IMR-90 (cell line): ENCODE measurements at regions not wholly inside any gene's neighbourhood (a gene's known extent, or its start where the extent isn't known, plus 50 kb on each side); places are given as distances from the start of the nearest gene placed in this dataset.

Source experiments
- ATAC-seq: fragments of 200-7000 bp; cut with Tn5 transposase; 2 replicates; pipeline ENCODE4 v1.9.1; 2020; ENCODE audit warnings: low read depth, mild to moderate bottlenecking, moderate library complexity
- BruUV-seq: library from RNA; stranded (reverse); fragments of 400-500 nt; replicated peaks from 2 replicates; lab custom pipeline; 2021; lab: Mats Ljungman, UMichigan
- CTCF ChIA-PET: fragments of 300-600 bp; formaldehyde crosslinking; extraction: SDS; loops from one replicate; lab custom pipeline; 2021; ENCODE audit warnings: antibody characterized with exemption; lab: Yijun Ruan, JAX
- POLR2A ChIA-PET: fragments of 300-600 bp; sonication (Branson Sonifier 250); formaldehyde crosslinking; loops from one replicate; lab custom pipeline; 2022; ENCODE audit warnings: antibody characterized with exemption; ENCODE audit not compliant: unreplicated experiment; lab: Charles Lee
- DNase-seq: peaks from one replicate; pipeline ENCODE4 v3.0.0; 2013
- H2AFZ ChIP-seq: replicated peaks from 2 replicates; pipeline ENCODE3; 2013; ENCODE audit warnings: low read length, mild to moderate bottlenecking; ENCODE audit not compliant: poor library complexity
- H2AK5ac ChIP-seq: 2 replicates; pipeline ENCODE4 v1.6.1; 2013; ENCODE audit warnings: low read depth, low read length, inconsistent platforms
- H2AK9ac ChIP-seq: replicated peaks from 2 replicates; pipeline ENCODE3; 2013; ENCODE audit warnings: mild to moderate bottlenecking, low read depth, low read length, moderate library complexity; ENCODE audit not compliant: poor library complexity
- H2BK120ac ChIP-seq: 2 replicates; pipeline ENCODE4 v1.6.1; 2013; ENCODE audit warnings: low read depth, low read length, inconsistent platforms
- H2BK15ac ChIP-seq: 3 replicates; pipeline ENCODE4 v1.6.1; 2013; ENCODE audit warnings: low read depth, low read length, inconsistent platforms
- H2BK20ac ChIP-seq: 2 replicates; pipeline ENCODE4 v1.6.1; 2013; ENCODE audit warnings: low read depth, mild to moderate bottlenecking, inconsistent platforms, low read length, moderate library complexity
- H2BK5ac ChIP-seq: 2 replicates; pipeline ENCODE4 v1.6.1; 2013; ENCODE audit warnings: mild to moderate bottlenecking, low read depth, low read length, inconsistent platforms; ENCODE audit not compliant: poor library complexity, severe bottlenecking
- H3K14ac ChIP-seq: replicated peaks from 2 replicates; pipeline ENCODE4 v1.6.1; 2013; ENCODE audit warnings: low read depth, low read length, inconsistent platforms
- H3K18ac ChIP-seq: 2 replicates; pipeline ENCODE4 v1.6.1; 2013; ENCODE audit warnings: low read depth, low read length, control low read depth
- H3K23ac ChIP-seq: 2 replicates; pipeline ENCODE4 v1.6.1; 2013; ENCODE audit warnings: low read depth, low read length, inconsistent platforms
- H3K27ac ChIP-seq: 2 replicates; pipeline ENCODE4 v1.5.1; 2013; ENCODE audit warnings: mild to moderate bottlenecking, control low read depth, low read length; ENCODE audit not compliant: insufficient read depth
- H3K27me3 ChIP-seq: 2 replicates; pipeline ENCODE4 v1.6.1; 2013; ENCODE audit warnings: low read length; ENCODE audit not compliant: control insufficient read depth, insufficient read depth
- H3K36me3 ChIP-seq: 2 replicates; pipeline ENCODE4 v1.6.1; 2013; ENCODE audit warnings: low read length, mixed read lengths; ENCODE audit not compliant: control insufficient read depth, insufficient read depth
- H3K4ac ChIP-seq: 2 replicates; pipeline ENCODE4 v1.6.1; 2013; ENCODE audit warnings: low read depth, low read length, inconsistent platforms
- H3K4me1 ChIP-seq: 2 replicates; pipeline ENCODE4 v1.6.1; 2013; ENCODE audit warnings: low read length, mixed read lengths; ENCODE audit not compliant: control insufficient read depth, insufficient read depth
- H3K4me2 ChIP-seq: 2 replicates; pipeline ENCODE4 v1.6.1; 2013; ENCODE audit warnings: low read depth, mild to moderate bottlenecking, control low read depth, low read length, moderate library complexity
- H3K4me3 ChIP-seq: 2 replicates; pipeline ENCODE4 v1.5.1; 2013; ENCODE audit warnings: low read depth, mild to moderate bottlenecking, control low read depth, low read length, moderate library complexity; ENCODE audit not compliant: insufficient read depth
- H3K56ac ChIP-seq: 2 replicates; pipeline ENCODE4 v1.6.1; 2013; ENCODE audit warnings: low read length, inconsistent platforms; ENCODE audit not compliant: insufficient read depth; ENCODE audit errors: extremely low read depth
- H3K79me1 ChIP-seq, 2 experiments: 2 replicates each; pipeline ENCODE4 v1.6.1; 2013; ENCODE audit warnings: low read length in 2 of 2, inconsistent platforms in 1 of 2, low read depth in 1 of 2
- H3K9ac ChIP-seq: 2 replicates; pipeline ENCODE4 v1.6.1; 2013; ENCODE audit warnings: low read depth, low read length, control low read depth
- H3K9me1 ChIP-seq: 2 replicates; pipeline ENCODE4 v1.6.1; 2013; ENCODE audit warnings: low read length, inconsistent platforms; ENCODE audit not compliant: insufficient read depth
- H3K9me3 ChIP-seq: 2 replicates; pipeline ENCODE4 v1.6.1; 2013; ENCODE audit warnings: low read length; ENCODE audit not compliant: control insufficient read depth, insufficient read depth
- H4K20me1 ChIP-seq: 2 replicates; pipeline ENCODE4 v1.6.1; 2013; ENCODE audit warnings: low read length, inconsistent platforms; ENCODE audit not compliant: insufficient read depth
- H4K5ac ChIP-seq: 2 replicates; pipeline ENCODE4 v1.6.1; 2013; ENCODE audit warnings: mild to moderate bottlenecking, low read depth, low read length, control low read depth
- H4K8ac ChIP-seq, 2 experiments: 2 replicates each; pipeline ENCODE4 v1.6.1; 2013; ENCODE audit warnings: low read depth in 2 of 2, low read length in 2 of 2, control low read depth in 1 of 2, inconsistent platforms in 1 of 2
- H4K91ac ChIP-seq: 2 replicates; pipeline ENCODE4 v1.6.1; 2013; ENCODE audit warnings: low read depth, low read length, inconsistent platforms; ENCODE audit not compliant: insufficient read depth
- BHLHE40 ChIP-seq: fragments of 150-350 bp; IDR thresholded peaks from 2 replicates; pipeline ENCODE4 v1.6.1; 2016; ENCODE audit warnings: mild to moderate bottlenecking, low read depth, low read length
- CEBPB ChIP-seq: IDR thresholded peaks from 2 replicates; pipeline ENCODE4 v1.6.1; 2012; ENCODE audit warnings: low read depth, low read length, improper control_type of control experiment
- CHD1 ChIP-seq: IDR thresholded peaks from 2 replicates; pipeline ENCODE4 v1.6.1; 2012; ENCODE audit warnings: low read depth, low read length, improper control_type of control experiment
- CTCF ChIP-seq: conservative IDR thresholded peaks from 2 replicates; pipeline ENCODE4 v1.5.1; 2012; ENCODE audit warnings: mild to moderate bottlenecking, low read depth, low read length, improper control_type of control experiment
- ELK1 ChIP-seq: fragments of 150-350 bp; IDR thresholded peaks from 2 replicates; pipeline ENCODE4 v1.6.1; 2016; ENCODE audit warnings: low read depth, mild to moderate bottlenecking, low read length, moderate library complexity, borderline replicate concordance
- FOS ChIP-seq: fragments of 150-350 bp; IDR thresholded peaks from 2 replicates; pipeline ENCODE4 v1.6.1; 2016; ENCODE audit warnings: low read depth, low read length
- MAFK ChIP-seq: IDR thresholded peaks from 2 replicates; pipeline ENCODE4 v1.6.1; 2012; ENCODE audit warnings: low read depth, low read length, improper control_type of control experiment
- MAZ ChIP-seq: IDR thresholded peaks from 2 replicates; pipeline ENCODE4 v1.6.1; 2012; ENCODE audit warnings: low read depth, mild to moderate bottlenecking, low read length, improper control_type of control experiment, moderate library complexity, borderline replicate concordance
- MXI1 ChIP-seq: IDR thresholded peaks from 2 replicates; pipeline ENCODE4 v1.6.1; 2012; ENCODE audit warnings: low read depth, mild to moderate bottlenecking, low read length, moderate library complexity, borderline replicate concordance
- NFE2L2 ChIP-seq: fragments of 150-350 bp; IDR thresholded peaks from 2 replicates; pipeline ENCODE4 v1.6.1; 2016; ENCODE audit warnings: low read depth, mild to moderate bottlenecking, low read length
- POLR2A ChIP-seq: IDR thresholded peaks from 2 replicates; pipeline ENCODE4 v1.6.1; 2012; ENCODE audit warnings: mild to moderate bottlenecking, low read depth, low read length
- RAD21 ChIP-seq: IDR thresholded peaks from 2 replicates; pipeline ENCODE4 v1.6.1; 2012; ENCODE audit warnings: low read length, improper control_type of control experiment
- RCOR1 ChIP-seq: IDR thresholded peaks from 2 replicates; pipeline ENCODE4 v1.6.1; 2012; ENCODE audit warnings: mild to moderate bottlenecking, low read length, improper control_type of control experiment; ENCODE audit not compliant: insufficient replicate concordance
- RFX5 ChIP-seq: IDR thresholded peaks from 2 replicates; pipeline ENCODE4 v1.8.0; 2012; ENCODE audit warnings: low read depth, mild to moderate bottlenecking, low read length, moderate library complexity
- SMC3 ChIP-seq: fragments of 150-350 bp; IDR thresholded peaks from 2 replicates; pipeline ENCODE4 v1.6.1; 2016; ENCODE audit warnings: low read depth, mild to moderate bottlenecking, antibody characterized with exemption, low read length, moderate library complexity
- USF2 ChIP-seq: fragments of 150-350 bp; IDR thresholded peaks from 2 replicates; pipeline ENCODE4 v1.6.1; 2017; ENCODE audit warnings: mild to moderate bottlenecking, antibody characterized with exemption, low read length, low read depth
- WGBS, 2 experiments: methylation state at CpG; one replicate each; pipeline versions ENCODE4 v1.1.5 to v1.1.7; 2013; ENCODE audit warnings: missing lambda C conversion rate in 2 of 2; ENCODE audit not compliant: insufficient read length in 1 of 2; ENCODE audit errors: extremely low coverage in 2 of 2; 5-methylcytosine and 5-hydroxymethylcytosine counted together
- dilution Hi-C: fragments of 300-500 bp; cut with HindIII; formaldehyde crosslinking; loops from one replicate; pipeline ENCODE4 v1.14.3; 2018; ENCODE audit warnings: low sequenced_read_pairs; ENCODE audit not compliant: unreplicated experiment
- in situ Hi-C: fragments of 300-500 bp; cut with MboI; formaldehyde crosslinking; loops from 3 replicates; pipeline ENCODE4 v1.14.3; 2019; ENCODE audit warnings: low sequenced_read_pairs, inconsistent platforms, mixed read lengths
- intact Hi-C: fragments of 100-400 bp; cut with micrococcal nuclease; formaldehyde crosslinking; loops from 2 replicates; pipeline ENCODE4 v1.10.0; 2022

- TF ChIP-seq BHLHE40 (no peak), RAD21 (no peak), SMC3 (no peak), RFX5 (no peak), MXI1 (no peak), ELK1 (no peak), MAFK (no peak), RCOR1 (no peak), CHD1 (no peak), FOS (no peak), MAZ (no peak), USF2 (no peak), CTCF (no peak), POLR2A (no peak), CEBPB (no peak), NFE2L2 (no peak)
- BruUV-seq, result no TSS peak
- DNase-seq (no peak), ATAC-seq (no peak)
- in situ Hi-C loops (no loop called here), dilution Hi-C loops (no loop called here), intact Hi-C loops (no loop called here)
- H4K8ac ChIP-seq, result no peak overlapping the region
- no peak overlapping the region for H3K23ac ChIP-seq
- no peak overlapping the region for H3K4me3 ChIP-seq
- no peaks in the 10 kb centered on the region for H3K9me3 ChIP-seq
- H3K18ac ChIP-seq, result no peak overlapping the region
- no peak overlapping the region for H3K9ac ChIP-seq
- no peak overlapping the region for H2AK5ac ChIP-seq
- no peak overlapping the region for H3K14ac ChIP-seq
- no peaks in the 10 kb centered on the region for H3K9me1 ChIP-seq
- H2BK120ac ChIP-seq, result no peak overlapping the region
- no peak overlapping the region for H2AK9ac ChIP-seq
- H2BK20ac ChIP-seq, result no peak overlapping the region
- H4K20me1 ChIP-seq, result no peaks in the 10 kb centered on the region
- H2AFZ ChIP-seq, result no peak overlapping the region
- CTCF ChIA-PET, result interaction anchor here (0.6 kb wide), 1 partner anchor 1044 kb away, joined by 4 read pairs; no protein-coding TSS in a partner anchor
- no peaks in the 10 kb centered on the region for H3K36me3 ChIP-seq
- POLR2A ChIA-PET, result no interaction called here
- no peak overlapping the region for H4K5ac ChIP-seq
- no peak overlapping the region for H3K4ac ChIP-seq
- no peaks in the 10 kb centered on the region for H3K4me1 ChIP-seq
- no CpG with 5 or more reads among the region's 5 CpGs for WGBS, 2 experiments
- no peaks in the 10 kb centered on the region for H3K79me1 ChIP-seq
- no peaks in the 10 kb centered on the region for H3K27me3 ChIP-seq
- H2BK5ac ChIP-seq, result no peak overlapping the region
- H4K91ac ChIP-seq, result no peak overlapping the region
- no peak overlapping the region for H2BK15ac ChIP-seq
- H3K4me2 ChIP-seq, result no peak overlapping the region
- no peak overlapping the region for H3K27ac ChIP-seq
- no peak overlapping the region for H3K56ac ChIP-seq
These were observed 537.4 kb upstream of the MMS22L start for GRCh38 chr6:97820400-97820799.
